ENCODE measurements at regions not wholly inside any gene's neighbourhood (a gene's known extent, or its start where the extent isn't known, plus 50 kb on each side); places are given as distances from the start of the nearest gene placed in this dataset.

DNA sequence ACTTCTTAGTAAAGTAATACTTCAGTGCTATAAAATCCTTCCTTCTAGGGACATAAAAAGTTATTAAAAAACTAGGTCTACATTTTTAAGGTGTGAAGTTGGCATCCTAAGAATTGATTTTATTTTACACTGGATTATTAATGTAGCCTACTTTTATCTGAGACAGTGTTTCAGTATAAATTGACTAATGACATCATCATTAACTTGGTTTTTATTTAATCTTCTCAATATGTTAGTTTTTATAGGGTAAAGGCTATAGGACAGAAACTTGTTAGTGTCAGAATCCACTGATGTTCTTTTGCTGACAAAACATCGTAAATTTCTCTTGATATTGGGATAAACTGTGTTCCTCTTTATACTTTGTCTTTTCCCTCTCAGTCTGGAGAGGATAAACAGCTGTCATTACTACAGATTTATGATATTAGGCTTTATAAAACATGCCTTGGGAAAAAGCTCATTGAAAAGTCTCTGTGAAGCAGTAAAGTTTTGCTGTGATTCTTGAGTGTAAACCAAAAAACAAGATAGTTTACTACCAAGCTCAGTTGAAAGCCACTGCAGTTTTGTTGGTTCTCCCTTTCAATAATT lies 569.9 kb downstream of the EPHA4 start:
- no peaks in the 10 kb centered on the region for H4K20me1 ChIP-seq (ENCODE audit: control insufficient read depth, insufficient read depth, low read depth, low read length)
- H3F3A ChIP-seq (ENCODE audit: control insufficient read depth, insufficient read depth), result no peaks in the 10 kb centered on the region
- H3K9me3 ChIP-seq (ENCODE audit: control insufficient read depth, insufficient read depth, low read length), result no peaks in the 10 kb centered on the region
- H3K4me1 ChIP-seq (ENCODE audit: control insufficient read depth, low read length), result no peaks in the 10 kb centered on the region
- no peaks in the 10 kb centered on the region for H3K36me3 ChIP-seq (ENCODE audit: control insufficient read depth, low read length)
- H3K4me3 ChIP-seq (ENCODE audit: low read length), result no peak overlapping the region
- H3K9me2 ChIP-seq (replicated peaks; ENCODE audit: control insufficient read depth, low read length), result no peaks in the 10 kb centered on the region
- no peaks in the 10 kb centered on the region for H3K27me3 ChIP-seq (ENCODE audit: control insufficient read depth, low read length)
- no peak overlapping the region for H3K27ac ChIP-seq (ENCODE audit: low read depth, low read length)
- TF ChIP-seq EZH2phosphoT487 (IDR thresholded peaks at IDR 0.05; ENCODE audit: borderline replicate concordance, low read length), result no peak
- TF ChIP-seq, protein P1, sequence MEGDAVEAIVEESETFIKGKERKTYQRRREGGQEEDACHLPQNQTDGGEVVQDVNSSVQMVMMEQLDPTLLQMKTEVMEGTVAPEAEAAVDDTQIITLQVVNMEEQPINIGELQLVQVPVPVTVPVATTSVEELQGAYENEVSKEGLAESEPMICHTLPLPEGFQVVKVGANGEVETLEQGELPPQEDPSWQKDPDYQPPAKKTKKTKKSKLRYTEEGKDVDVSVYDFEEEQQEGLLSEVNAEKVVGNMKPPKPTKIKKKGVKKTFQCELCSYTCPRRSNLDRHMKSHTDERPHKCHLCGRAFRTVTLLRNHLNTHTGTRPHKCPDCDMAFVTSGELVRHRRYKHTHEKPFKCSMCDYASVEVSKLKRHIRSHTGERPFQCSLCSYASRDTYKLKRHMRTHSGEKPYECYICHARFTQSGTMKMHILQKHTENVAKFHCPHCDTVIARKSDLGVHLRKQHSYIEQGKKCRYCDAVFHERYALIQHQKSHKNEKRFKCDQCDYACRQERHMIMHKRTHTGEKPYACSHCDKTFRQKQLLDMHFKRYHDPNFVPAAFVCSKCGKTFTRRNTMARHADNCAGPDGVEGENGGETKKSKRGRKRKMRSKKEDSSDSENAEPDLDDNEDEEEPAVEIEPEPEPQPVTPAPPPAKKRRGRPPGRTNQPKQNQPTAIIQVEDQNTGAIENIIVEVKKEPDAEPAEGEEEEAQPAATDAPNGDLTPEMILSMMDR (IDR thresholded peaks at IDR 0.05; ENCODE audit: low read depth, low read length, poor library complexity, severe bottlenecking), result no peak
- no peaks in the 10 kb centered on the region for H3K79me2 ChIP-seq (ENCODE audit: control insufficient read depth, low read length)
- no peak overlapping the region for H3K4me2 ChIP-seq (ENCODE audit: low read length)

DNA sequence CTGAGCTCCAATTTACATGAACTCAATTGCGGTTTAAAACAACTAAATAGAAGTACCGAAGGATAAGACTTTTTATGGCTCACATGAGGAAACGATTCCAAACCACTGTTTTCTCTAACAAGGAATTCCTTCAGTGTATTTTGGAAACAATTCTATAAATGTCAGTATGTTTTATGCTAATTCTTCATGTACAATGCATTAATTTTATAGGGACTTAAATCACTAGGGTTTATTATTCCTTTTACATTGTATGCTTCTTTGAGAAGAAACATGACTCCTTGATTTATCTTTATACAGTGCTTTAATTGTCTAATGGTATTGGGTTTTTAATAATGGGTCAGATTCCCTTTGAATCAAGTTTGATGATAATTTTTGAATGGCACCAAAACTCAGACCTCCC lies 566.8 kb downstream of the EPHA4 start:
- Histone ChIP-seq H3K27ac (ENCODE audit: low read depth, low read length) (no peak overlapping the region), H3K4me2 (ENCODE audit: low read length) (no peak overlapping the region), H3K4me3 (ENCODE audit: low read length) (no peak overlapping the region), H3K4me1 (ENCODE audit: control insufficient read depth, low read length) (no peaks in the 10 kb centered on the region), H3F3A (ENCODE audit: control insufficient read depth, insufficient read depth) (no peaks in the 10 kb centered on the region), H3K79me2 (ENCODE audit: control insufficient read depth, low read length) (no peaks in the 10 kb centered on the region), H3K36me3 (ENCODE audit: control insufficient read depth, low read length) (no peaks in the 10 kb centered on the region), H3K9me3 (ENCODE audit: control insufficient read depth, insufficient read depth, low read length) (no peaks in the 10 kb centered on the region), H4K20me1 (ENCODE audit: control insufficient read depth, insufficient read depth, low read depth, low read length) (no peaks in the 10 kb centered on the region), H3K27me3 (ENCODE audit: control insufficient read depth, low read length) (no peaks in the 10 kb centered on the region), H3K9me2 (replicated peaks; ENCODE audit: control insufficient read depth, low read length) (no peaks in the 10 kb centered on the region)
- TF ChIP-seq, protein P1 (IDR thresholded peaks at IDR 0.05; ENCODE audit: low read depth, low read length, poor library complexity, severe bottlenecking), result no peak
- TF ChIP-seq EZH2phosphoT487 (IDR thresholded peaks at IDR 0.05; ENCODE audit: borderline replicate concordance, low read length), result no peak

DNA sequence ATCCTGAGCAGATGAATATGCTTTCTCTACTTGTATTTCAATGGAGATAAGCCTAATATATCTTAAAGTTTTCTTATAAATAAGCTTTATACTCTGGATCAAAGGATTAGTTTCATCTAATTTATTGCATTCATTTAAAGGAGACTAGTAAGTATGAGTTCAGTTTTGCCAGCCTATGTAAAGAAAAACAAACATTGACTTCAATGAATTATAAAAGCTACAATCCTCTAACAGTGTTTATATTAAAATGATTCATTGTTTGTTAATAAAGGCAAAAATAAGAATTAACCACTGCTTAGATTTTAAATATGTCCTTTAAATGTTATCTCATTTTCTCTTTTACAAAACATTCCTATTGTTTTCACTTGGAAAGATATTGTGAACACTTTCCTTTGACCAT lies 566.0 kb downstream of the EPHA4 start:
- Histone ChIP-seq H4K20me1 (ENCODE audit: control insufficient read depth, insufficient read depth, low read depth, low read length) (no peaks in the 10 kb centered on the region), H3K4me3 (ENCODE audit: low read length) (no peak overlapping the region), H3K36me3 (ENCODE audit: control insufficient read depth, low read length) (no peaks in the 10 kb centered on the region), H3K9me2 (replicated peaks; ENCODE audit: control insufficient read depth, low read length) (no peaks in the 10 kb centered on the region), H3K27me3 (ENCODE audit: control insufficient read depth, low read length) (no peaks in the 10 kb centered on the region), H3F3A (ENCODE audit: control insufficient read depth, insufficient read depth) (no peaks in the 10 kb centered on the region), H3K4me2 (ENCODE audit: low read length) (no peak overlapping the region), H3K27ac (ENCODE audit: low read depth, low read length) (no peak overlapping the region), H3K4me1 (ENCODE audit: control insufficient read depth, low read length) (no peaks in the 10 kb centered on the region), H3K79me2 (ENCODE audit: control insufficient read depth, low read length) (no peaks in the 10 kb centered on the region), H3K9me3 (ENCODE audit: control insufficient read depth, insufficient read depth, low read length) (no peaks in the 10 kb centered on the region)
- TF ChIP-seq, protein P1 (IDR thresholded peaks at IDR 0.05; ENCODE audit: low read depth, low read length, poor library complexity, severe bottlenecking), result no peak
- no peak for TF ChIP-seq EZH2phosphoT487 (IDR thresholded peaks at IDR 0.05; ENCODE audit: borderline replicate concordance, low read length)
